Subcutaneous abdominal adipose tissue (tissue), 5 donors: ENCODE measurements at regions not wholly inside any gene's neighbourhood (a gene's known extent, or its start where the extent isn't known, plus 50 kb on each side); places are given as distances from the start of the nearest gene placed in this dataset.

ENCODE experiments used
- H3K27ac ChIP-seq: one replicate; pipeline ENCODE4 v1.7.0; 2013; ENCODE audit warnings: low read depth, mild to moderate bottlenecking, inconsistent platforms, low read length, moderate library complexity
- H3K27me3 ChIP-seq, 5 donors: one replicate each; pipeline ENCODE4 v1.7.0; 2013; ENCODE audit warnings: low read length in 5 of 5, inconsistent platforms in 1 of 5; ENCODE audit not compliant: control insufficient read depth in 5 of 5, insufficient read depth in 4 of 5
- H3K36me3 ChIP-seq, 5 donors: one replicate each; pipeline ENCODE4 v1.7.0; 2013; ENCODE audit warnings: low read length in 5 of 5; ENCODE audit not compliant: control insufficient read depth in 5 of 5, insufficient read depth in 5 of 5
- H3K4me1 ChIP-seq, 5 donors: one replicate each; pipeline ENCODE4 v1.7.0; 2013; ENCODE audit warnings: low read length in 5 of 5, mild to moderate bottlenecking in 3 of 5, moderate library complexity in 1 of 5; ENCODE audit not compliant: control insufficient read depth in 5 of 5, insufficient read depth in 5 of 5
- H3K4me3 ChIP-seq, 5 donors: one replicate each; pipeline ENCODE4 v1.7.0; 2013; ENCODE audit warnings: low read length in 5 of 5, low read depth in 1 of 5
- H3K9ac ChIP-seq, 5 donors: one replicate each; pipeline ENCODE4 v1.7.0; 2013; ENCODE audit warnings: low read length in 5 of 5, mild to moderate bottlenecking in 4 of 5, moderate library complexity in 3 of 5
- H3K9me3 ChIP-seq, 5 donors: one replicate each; pipeline ENCODE4 v1.7.0; 2013; ENCODE audit warnings: low read length in 5 of 5; ENCODE audit not compliant: control insufficient read depth in 5 of 5
- donor health status: healthy.
- donor health status: healthy.
- donor health status: healthy.
- donor health status: healthy.
- donor health status: healthy.

GRCh38 chr16:86427433-86427851, 82.9 kb upstream of the FOXF1 start:
- no peak overlapping the region for H3K4me3 ChIP-seq
- H3K27me3 ChIP-seq: peaks cover 8 to 21% (median 12%) of the 10 kb centered on the region in 5 donors
- no peak overlapping the region for H3K27ac ChIP-seq
- H3K9ac ChIP-seq: no peak overlapping the region
- no peaks in the 10 kb centered on the region for H3K36me3 ChIP-seq
- H3K4me1 ChIP-seq: peaks cover 3 to 10% (median 4%) of the 10 kb centered on the region in 5 donors
- peaks cover 0 to 8% (median under 1%) of the 10 kb centered on the region in 5 donors for H3K9me3 ChIP-seq

DNA sequence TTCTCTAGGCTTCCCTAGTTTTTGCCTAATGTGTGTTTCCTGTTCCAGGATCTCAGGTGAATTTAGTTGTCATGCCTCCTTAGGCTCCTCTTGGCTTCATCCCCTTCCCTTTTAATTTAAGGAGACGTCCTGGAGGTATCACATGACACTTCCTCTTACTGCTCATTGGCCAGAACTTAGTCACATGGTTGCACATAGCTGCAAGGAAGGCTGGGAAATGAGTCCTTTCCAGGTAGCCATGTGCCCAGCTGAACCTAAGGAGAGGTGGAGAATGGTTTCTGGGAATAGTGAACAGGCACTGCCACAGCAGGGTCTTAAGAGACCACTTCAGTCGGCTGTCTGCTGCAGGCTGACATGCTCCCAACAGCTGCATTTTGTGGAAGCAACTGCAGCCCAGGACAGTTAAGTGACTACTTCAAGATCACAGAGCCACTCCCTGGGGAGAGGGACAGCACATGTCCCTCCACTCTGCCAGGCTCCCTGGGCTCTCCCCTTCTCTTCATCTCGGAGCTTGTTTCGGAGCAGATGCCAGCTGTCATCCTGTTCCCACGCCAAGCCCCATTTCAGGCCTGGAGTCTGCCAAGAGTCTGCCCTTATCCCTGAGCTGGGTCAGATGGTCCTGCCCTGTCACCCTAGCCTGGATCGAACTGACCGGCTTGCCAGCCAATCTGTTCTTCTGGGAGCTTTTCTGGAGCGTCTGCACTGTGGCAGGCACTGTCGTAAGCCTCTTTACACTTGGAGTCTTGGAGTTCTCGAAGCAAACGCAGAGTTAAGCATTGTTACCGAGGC, 81.4 kb upstream of the FOXF1 start:
- Histone ChIP-seq H3K9me3 (no peaks in the 10 kb centered on the region), H3K4me3 (no peak overlapping the region), H3K27ac (no peak overlapping the region), H3K36me3 (no peaks in the 10 kb centered on the region), H3K27me3 (peaks cover 8 to 21% (median 14%) of the 10 kb centered on the region in 5 donors), H3K9ac (no peak overlapping the region), H3K4me1 (peaks cover 1 to 7% (median 4%) of the 10 kb centered on the region in 5 donors)

GRCh38 chr16:86429663-86430062, 80.7 kb upstream of the FOXF1 start:
- Histone ChIP-seq H3K36me3 (no peaks in the 10 kb centered on the region), H3K9ac (no peak overlapping the region), H3K27ac (no peak overlapping the region), H3K27me3 (peaks cover 8 to 19% (median 17%) of the 10 kb centered on the region in 5 donors), H3K4me1 (peaks cover 0 to under 1% (median 0%) of the 10 kb centered on the region in 5 donors), H3K4me3 (no peak overlapping the region), H3K9me3 (no peaks in the 10 kb centered on the region)

- no peaks in the 10 kb centered on the region for H3K36me3 ChIP-seq
- H3K9ac ChIP-seq: no peak overlapping the region
- H3K4me1 ChIP-seq: no peaks in the 10 kb centered on the region
- no peak overlapping the region for H3K27ac ChIP-seq
- peaks cover 7 to 19% (median 13%) of the 10 kb centered on the region in 5 donors for H3K27me3 ChIP-seq
- no peak overlapping the region for H3K4me3 ChIP-seq
- H3K9me3 ChIP-seq: no peaks in the 10 kb centered on the region
Observed at GRCh38 chr16:86430814-86431213, 79.5 kb upstream of the FOXF1 start.

DNA sequence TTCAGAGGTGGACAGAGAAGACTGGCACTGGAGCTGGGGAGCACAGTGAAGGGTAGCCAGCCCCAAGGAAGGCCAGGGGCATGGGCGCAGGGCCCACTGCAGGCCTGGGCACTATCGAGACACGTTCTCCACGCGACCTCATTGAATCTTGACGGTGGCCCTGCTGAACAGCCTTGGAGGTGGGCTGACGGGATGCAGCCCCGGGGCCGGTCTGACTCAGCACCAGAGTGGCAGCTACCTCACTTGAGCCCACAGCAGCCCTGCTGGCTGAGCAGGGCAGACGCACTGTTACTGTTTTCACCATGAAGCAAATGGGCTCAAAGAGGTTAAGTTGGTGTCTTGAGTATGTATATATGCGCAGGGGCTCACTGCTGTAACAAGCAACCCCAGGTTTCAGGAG, 78.8 kb upstream of the FOXF1 start:
- Histone ChIP-seq H3K4me1 (no peaks in the 10 kb centered on the region), H3K27me3 (peaks cover 7 to 19% (median 13%) of the 10 kb centered on the region in 5 donors), H3K36me3 (no peaks in the 10 kb centered on the region), H3K9ac (no peak overlapping the region), H3K9me3 (no peaks in the 10 kb centered on the region), H3K27ac (no peak overlapping the region), H3K4me3 (no peak overlapping the region)

DNA sequence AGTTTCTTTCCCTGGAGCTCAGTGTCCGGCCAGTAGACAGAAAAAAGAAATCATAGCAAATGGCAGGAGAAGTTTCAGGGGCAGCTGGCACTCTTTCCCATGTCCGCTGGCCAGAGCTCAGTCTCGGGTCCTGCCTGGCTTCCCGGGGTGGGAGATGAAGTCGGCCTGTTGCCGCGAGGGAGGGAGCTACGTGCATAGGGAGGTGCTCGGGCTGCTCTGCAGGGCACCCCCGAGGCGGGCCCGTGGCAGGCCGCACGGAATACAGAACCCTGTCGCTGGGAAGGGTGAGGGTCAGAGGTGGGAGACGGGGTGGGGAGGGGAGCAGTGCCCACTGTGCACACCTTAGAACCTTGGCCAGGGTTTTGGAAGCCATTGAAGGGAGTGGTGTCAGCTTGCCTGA, 78.3 kb upstream of the FOXF1 start:
- H3K36me3 ChIP-seq: no peaks in the 10 kb centered on the region
- no peak overlapping the region for H3K9ac ChIP-seq
- no peak overlapping the region for H3K27ac ChIP-seq
- no peaks in the 10 kb centered on the region for H3K9me3 ChIP-seq
- no peaks in the 10 kb centered on the region for H3K4me1 ChIP-seq
- H3K4me3 ChIP-seq: no peak overlapping the region
- H3K27me3 ChIP-seq: peaks cover 7 to 19% (median 14%) of the 10 kb centered on the region in 5 donors

DNA sequence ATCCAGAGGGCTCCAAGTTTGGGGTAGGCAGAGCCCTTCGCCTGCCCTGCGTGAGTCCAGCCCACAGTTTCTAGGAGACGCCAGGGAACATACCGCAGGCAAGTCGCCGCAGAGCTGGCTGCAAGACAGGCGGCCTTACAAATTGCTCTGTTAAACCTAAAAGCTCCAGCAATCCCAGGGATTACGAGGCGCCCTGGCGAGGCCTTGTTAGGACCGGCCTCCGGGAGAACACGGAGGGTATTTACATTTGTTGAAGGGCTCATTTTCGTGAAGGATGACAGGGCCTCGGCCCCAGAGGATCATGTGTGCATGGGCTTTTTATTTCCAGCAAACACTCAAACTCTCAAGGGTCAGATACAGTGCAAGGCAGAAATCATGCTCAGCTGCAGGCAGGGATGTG, 77.6 kb upstream of the FOXF1 start:
- Histone ChIP-seq H3K36me3 (no peaks in the 10 kb centered on the region), H3K9me3 (no peaks in the 10 kb centered on the region), H3K27me3 (peaks cover 7 to 20% (median 16%) of the 10 kb centered on the region in 5 donors), H3K9ac (no peak overlapping the region), H3K4me3 (no peak overlapping the region), H3K27ac (no peak overlapping the region), H3K4me1 (no peaks in the 10 kb centered on the region)

- no peak overlapping the region for H3K4me3 ChIP-seq
Observed at GRCh38 chr16:86436466-86437185, 73.7 kb upstream of the FOXF1 start.

GRCh38 chr16:86437348-86437747, 73.0 kb upstream of the FOXF1 start:
- Histone ChIP-seq H3K4me3 (no peak overlapping the region), H3K27me3 (peaks cover 1 to 28% (median 21%) of the 10 kb centered on the region in 5 donors), H3K27ac (no peak overlapping the region), H3K9me3 (no peaks in the 10 kb centered on the region), H3K9ac (no peak overlapping the region), H3K36me3 (no peaks in the 10 kb centered on the region), H3K4me1 (no peaks in the 10 kb centered on the region)

More at GRCh38 chr16:86436466-86437185, 73.7 kb upstream of the FOXF1 start:
- no peaks in the 10 kb centered on the region for H3K9me3 ChIP-seq
- H3K27me3 ChIP-seq: peaks cover 7 to 33% (median 19%) of the 10 kb centered on the region in 5 donors
- H3K27ac ChIP-seq: no peak overlapping the region
- no peaks in the 10 kb centered on the region for H3K4me1 ChIP-seq
- H3K36me3 ChIP-seq: no peaks in the 10 kb centered on the region
- H3K9ac ChIP-seq: no peak overlapping the region

GRCh38 chr16:86442703-86443102, 67.6 kb upstream of the FOXF1 start:
- Histone ChIP-seq H3K27ac (no peak overlapping the region), H3K9ac (no peak overlapping the region), H3K27me3 (peaks cover 12 to 43% (median 39%) of the 10 kb centered on the region in 5 donors), H3K4me3 (no peak overlapping the region), H3K9me3 (peaks cover 3 to 12% (median 7%) of the 10 kb centered on the region in 5 donors), H3K4me1 (peaks cover 0 to 1% (median 0%) of the 10 kb centered on the region in 5 donors), H3K36me3 (no peaks in the 10 kb centered on the region)
